Esophagus squamous epithelium (tissue), 5 donors: ENCODE measurements at regions not wholly inside any gene's neighbourhood (a gene's known extent, or its start where the extent isn't known, plus 50 kb on each side); places are given as distances from the start of the nearest gene placed in this dataset.

Experiments used
- DNase-seq: peaks from one replicate; lab custom pipeline; 2025; lab: John Stamatoyannopoulos, UW
- H3K27ac ChIP-seq, 4 donors: fragments of 200-600 bp; sonication (generic); one replicate each; pipeline ENCODE4 v1.5.1; 2016 to 2019; ENCODE audit warnings: mild to moderate bottlenecking in 1 of 4
- H3K27me3 ChIP-seq, 4 donors: fragments of 200-600 bp; sonication (generic); 1 replicate in 3 of 4; 2 replicates in 1 of 4; pipeline versions ENCODE4 v1.5.1 to v1.6.0; 2017 to 2021; ENCODE audit warnings: antibody characterized with exemption in 1 of 4
- H3K36me3 ChIP-seq, 3 donors: fragments of 200-600 bp; sonication (generic); one replicate each; pipeline ENCODE4 v1.5.1; 2016 to 2019
- H3K4me1 ChIP-seq, 3 donors: fragments of 200-600 bp; sonication (generic); one replicate each; pipeline ENCODE4 v1.5.1; 2017 to 2019
- H3K4me3 ChIP-seq, 4 donors: fragments of 200-600 bp; sonication (generic); 1 replicate in 3 of 4; 2 replicates in 1 of 4; pipeline ENCODE4 v1.5.1; 2016 to 2019; ENCODE audit warnings: mild to moderate bottlenecking in 2 of 4, moderate library complexity in 1 of 4
- H3K9me3 ChIP-seq, 3 donors: fragments of 200-600 bp; sonication (generic); one replicate each; pipeline ENCODE4 v1.5.1; 2016 to 2019
- POLR2A ChIP-seq, 4 donors: fragments of 450-650 bp; IDR thresholded peaks; one replicate each; pipeline ENCODE4 v1.6.1; 2017; ENCODE audit warnings: antibody characterized with exemption in 4 of 4, mild to moderate bottlenecking in 4 of 4, moderate library complexity in 3 of 4
- WGBS, 2 donors: methylation state at CpG; one replicate each; pipeline ENCODE4 v1.1.5; 2018; 5-methylcytosine and 5-hydroxymethylcytosine counted together
- intact Hi-C: fragments of 100-400 bp; cut with DNase I; formaldehyde crosslinking; loops from one replicate; pipeline ENCODE4 v1.15.0; 2022
- TF ChIP-seq, protein P1 (sequence below), 6 experiments: fragments of 450-650 bp in 4 of 6; fragments of 200-600 bp in 2 of 6; sonication (generic) in 2 of 6; IDR thresholded peaks; one replicate each; pipeline ENCODE4 v1.5.1; 2016 to 2019; ENCODE audit warnings: antibody characterized with exemption in 6 of 6, mild to moderate bottlenecking in 4 of 6, moderate library complexity in 4 of 6
- donor health status: DM: yes; HTN: yes; CAD: no.

DNA sequence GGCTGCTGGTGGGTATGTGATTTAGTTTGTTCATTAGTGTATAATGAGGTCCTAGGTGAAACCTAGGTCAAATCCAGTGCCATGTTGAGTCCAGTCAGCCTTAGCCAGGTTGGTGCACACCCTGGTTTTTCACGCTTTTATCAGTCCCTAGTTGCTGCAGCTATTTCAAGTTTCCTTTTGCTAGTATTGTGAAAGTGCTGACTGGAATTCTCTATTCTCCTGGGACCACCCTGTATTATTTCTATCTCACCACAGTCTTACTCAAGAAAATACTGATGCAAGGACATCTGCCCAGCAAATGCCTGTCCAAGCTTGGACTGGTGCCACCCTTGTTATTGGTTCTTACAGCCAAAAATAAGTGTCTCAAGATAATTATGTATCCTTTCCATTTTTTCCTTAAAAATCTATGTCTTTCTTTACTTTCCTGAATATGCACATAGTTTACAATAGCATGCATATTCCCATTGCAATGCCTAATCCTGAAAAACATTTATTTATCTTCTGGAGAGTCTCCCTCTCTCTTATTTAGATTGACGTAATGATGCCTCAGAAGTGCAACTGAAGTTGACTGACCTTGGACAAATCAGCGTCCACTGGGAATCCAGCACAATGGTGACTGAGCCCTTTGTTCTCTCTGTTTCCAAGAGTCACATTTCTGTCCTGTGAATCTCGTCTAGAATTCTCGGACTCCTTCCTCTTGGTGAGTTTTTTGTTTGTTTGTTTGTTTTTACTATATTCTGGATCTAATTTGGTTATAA, 1075.0 kb downstream of the CDH9 start:
- no peaks in the 10 kb centered on the region for H3K27me3 ChIP-seq
- no peaks in the 10 kb centered on the region for H3K9me3 ChIP-seq
- WGBS, 2 donors, result 65 to 77% methylated on average over 5 of the region's 5 CpGs
- intact Hi-C loops, result no loop called here
- TF ChIP-seq, protein P1, sequence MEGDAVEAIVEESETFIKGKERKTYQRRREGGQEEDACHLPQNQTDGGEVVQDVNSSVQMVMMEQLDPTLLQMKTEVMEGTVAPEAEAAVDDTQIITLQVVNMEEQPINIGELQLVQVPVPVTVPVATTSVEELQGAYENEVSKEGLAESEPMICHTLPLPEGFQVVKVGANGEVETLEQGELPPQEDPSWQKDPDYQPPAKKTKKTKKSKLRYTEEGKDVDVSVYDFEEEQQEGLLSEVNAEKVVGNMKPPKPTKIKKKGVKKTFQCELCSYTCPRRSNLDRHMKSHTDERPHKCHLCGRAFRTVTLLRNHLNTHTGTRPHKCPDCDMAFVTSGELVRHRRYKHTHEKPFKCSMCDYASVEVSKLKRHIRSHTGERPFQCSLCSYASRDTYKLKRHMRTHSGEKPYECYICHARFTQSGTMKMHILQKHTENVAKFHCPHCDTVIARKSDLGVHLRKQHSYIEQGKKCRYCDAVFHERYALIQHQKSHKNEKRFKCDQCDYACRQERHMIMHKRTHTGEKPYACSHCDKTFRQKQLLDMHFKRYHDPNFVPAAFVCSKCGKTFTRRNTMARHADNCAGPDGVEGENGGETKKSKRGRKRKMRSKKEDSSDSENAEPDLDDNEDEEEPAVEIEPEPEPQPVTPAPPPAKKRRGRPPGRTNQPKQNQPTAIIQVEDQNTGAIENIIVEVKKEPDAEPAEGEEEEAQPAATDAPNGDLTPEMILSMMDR (IDR thresholded peaks at IDR 0.05), result no peak
- no peak for TF ChIP-seq POLR2A (IDR thresholded peaks at IDR 0.05)
- H3K4me1 ChIP-seq, result no peaks in the 10 kb centered on the region
- H3K27ac ChIP-seq, result no peak overlapping the region
- no peak for DNase-seq
- no peaks in the 10 kb centered on the region for H3K36me3 ChIP-seq
- H3K4me3 ChIP-seq, result no peak overlapping the region

DNA sequence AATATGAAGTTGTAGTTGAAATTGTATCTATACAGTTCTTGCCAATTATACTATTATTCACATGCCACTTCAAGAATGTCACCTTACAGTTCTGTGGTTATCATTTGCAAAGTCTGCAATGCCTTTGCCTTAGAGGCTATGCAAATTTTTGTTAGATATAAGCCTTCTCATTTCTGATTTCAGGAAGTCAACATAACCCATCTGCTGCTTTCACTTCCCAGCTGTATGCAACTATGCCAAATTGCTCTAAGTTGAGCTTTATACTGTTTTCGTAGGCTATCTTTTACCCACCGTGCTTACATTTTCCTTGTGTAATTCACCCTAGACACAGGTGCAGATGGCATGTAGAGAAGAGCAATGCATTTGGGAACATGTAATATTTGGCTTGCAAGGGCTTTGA, 1083.0 kb downstream of the CDH9 start:
- no peak for DNase-seq
- H3K27ac ChIP-seq, result no peak overlapping the region
- intact Hi-C loops, result no loop called here
- TF ChIP-seq POLR2A (IDR thresholded peaks at IDR 0.05), result no peak
- TF ChIP-seq, protein P1 (IDR thresholded peaks at IDR 0.05), result no peak
- H3K27me3 ChIP-seq, result no peaks in the 10 kb centered on the region
- no peaks in the 10 kb centered on the region for H3K36me3 ChIP-seq
- no peak overlapping the region for H3K4me3 ChIP-seq
- H3K4me1 ChIP-seq, result no peaks in the 10 kb centered on the region
- WGBS, 2 donors, result 53 to 80% methylated on average over 2 of the region's 2 CpGs
- no peaks in the 10 kb centered on the region for H3K9me3 ChIP-seq

DNA sequence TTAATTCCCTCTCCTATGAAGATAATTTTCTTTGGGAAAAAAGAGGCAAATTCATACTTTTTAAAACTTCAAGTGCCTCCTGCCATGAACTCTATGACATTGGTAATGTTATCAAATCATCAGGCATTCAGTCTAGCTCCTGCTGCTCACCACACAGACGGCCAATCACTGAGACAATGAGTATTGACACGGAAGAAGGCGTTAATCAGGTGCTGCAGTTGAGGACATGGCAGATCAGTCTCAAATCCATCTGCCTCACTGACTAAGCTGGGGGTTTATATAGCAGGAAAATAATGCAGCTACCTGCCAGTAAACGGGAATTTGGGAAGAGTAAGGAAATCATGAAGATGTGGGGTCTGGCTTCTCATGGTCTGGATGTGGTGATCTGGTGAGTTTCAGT, 1087.7 kb downstream of the CDH9 start:
- TF ChIP-seq POLR2A (IDR thresholded peaks at IDR 0.05), result no peak
- TF ChIP-seq, protein P1 (IDR thresholded peaks at IDR 0.05), result no peak
- WGBS, 2 donors, result 63 to 67% methylated on average over 4 of the region's 4 CpGs
- no peaks in the 10 kb centered on the region for H3K36me3 ChIP-seq
- intact Hi-C loops, result no loop called here
- H3K27me3 ChIP-seq, result no peaks in the 10 kb centered on the region
- H3K27ac ChIP-seq, result no peak overlapping the region
- no peak for DNase-seq
- no peaks in the 10 kb centered on the region for H3K9me3 ChIP-seq
- no peak overlapping the region for H3K4me3 ChIP-seq
- no peaks in the 10 kb centered on the region for H3K4me1 ChIP-seq

DNA sequence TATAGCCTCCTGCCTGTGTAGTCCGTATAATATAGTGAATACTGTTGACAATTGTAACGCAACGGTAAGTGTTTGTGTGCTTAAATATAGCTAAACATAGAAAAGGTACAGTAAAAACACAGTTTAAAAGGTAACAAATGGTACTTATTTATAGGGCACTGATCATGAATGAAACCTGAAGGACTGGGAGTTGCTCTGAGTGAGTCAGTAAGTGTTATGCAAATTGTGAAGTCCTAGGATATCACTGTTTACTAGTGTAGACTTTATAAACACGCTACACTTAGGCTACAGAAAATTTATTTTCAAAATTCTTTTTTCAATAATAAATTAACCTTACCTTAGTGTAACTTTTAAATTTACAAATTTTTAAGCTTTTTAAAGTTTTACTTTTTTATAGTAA, 1090.1 kb downstream of the CDH9 start:
- Histone ChIP-seq H3K36me3 (no peaks in the 10 kb centered on the region), H3K27ac (no peak overlapping the region), H3K9me3 (no peaks in the 10 kb centered on the region), H3K4me1 (no peaks in the 10 kb centered on the region), H3K27me3 (no peaks in the 10 kb centered on the region), H3K4me3 (no peak overlapping the region)
- DNase-seq, result no peak
- WGBS, 2 donors, result 84 to 90% methylated on average over 4 of the region's 4 CpGs
- TF ChIP-seq, protein P1 (IDR thresholded peaks at IDR 0.05), result no peak
- TF ChIP-seq POLR2A (IDR thresholded peaks at IDR 0.05), result no peak
- intact Hi-C loops, result no loop called here

DNA sequence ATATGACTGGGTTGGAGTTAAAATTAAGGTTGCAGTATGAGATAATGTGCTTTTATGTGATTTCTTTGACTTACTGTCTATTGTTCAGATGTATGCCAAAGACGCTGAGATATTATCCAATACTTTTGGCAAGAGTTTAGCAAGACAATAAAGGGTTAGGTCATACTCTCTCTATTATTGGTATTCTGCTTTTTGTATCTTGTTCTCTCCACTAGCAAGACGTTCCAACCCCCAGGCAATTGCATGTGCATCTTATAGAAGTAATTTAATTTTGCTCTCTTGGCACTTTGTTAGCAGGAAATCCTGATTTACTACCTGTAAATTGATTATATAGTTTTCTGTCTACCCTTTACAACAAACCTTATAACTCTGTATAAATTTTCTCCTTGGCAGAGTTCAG, 1093.6 kb downstream of the CDH9 start:
- Histone ChIP-seq H3K9me3 (no peaks in the 10 kb centered on the region), H3K27me3 (no peaks in the 10 kb centered on the region), H3K27ac (no peak overlapping the region), H3K36me3 (no peaks in the 10 kb centered on the region), H3K4me3 (no peak overlapping the region), H3K4me1 (no peaks in the 10 kb centered on the region)
- no peak for DNase-seq
- TF ChIP-seq, protein P1 (IDR thresholded peaks at IDR 0.05), result no peak
- 31 to 51% methylated on average over 2 of the region's 2 CpGs for WGBS, 2 donors
- intact Hi-C loops, result no loop called here
